ENCODE measurements at regions not wholly inside any gene's neighbourhood (a gene's known extent, or its start where the extent isn't known, plus 50 kb on each side); places are given as distances from the start of the nearest gene placed in this dataset.

DNA sequence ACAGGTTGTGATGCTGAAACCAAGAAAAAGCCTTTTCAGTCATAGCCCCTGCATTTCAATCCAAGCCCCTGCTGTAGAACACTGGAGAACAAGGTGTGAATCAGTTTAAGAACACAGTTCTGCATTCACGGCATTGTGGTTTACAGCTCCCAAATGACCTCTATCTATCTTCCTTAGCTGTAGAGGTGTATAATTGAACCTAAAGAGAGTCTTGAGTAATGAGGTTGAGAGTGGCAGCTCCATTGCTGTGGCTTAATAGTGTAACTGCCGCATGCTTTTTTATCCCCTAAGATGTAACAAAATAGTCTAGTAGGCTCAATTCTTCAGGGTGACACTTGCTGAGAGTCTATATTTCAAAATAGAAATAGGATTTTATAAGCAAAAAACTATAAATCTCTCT, 121.3 kb upstream of the EPHA4 start:
- Histone ChIP-seq H2AFZ (0 out of 2 replicates have a peak overlapping the region, but pooled peaks have one; percentile 69), H3F3A (replicated peaks; ENCODE audit: low read depth) (no peaks in the 10 kb centered on the region), H3K79me2 (replicated peaks; ENCODE audit: insufficient read depth) (no peaks in the 10 kb centered on the region), H3K27ac (ENCODE audit: low read depth) (no peak overlapping the region), H4K20me1 (replicated peaks; ENCODE audit: insufficient read depth) (no peaks in the 10 kb centered on the region), H3K27me3 (ENCODE audit: insufficient read depth) (no peaks in the 10 kb centered on the region), H3K9me2 (ENCODE audit: insufficient read depth) (0 out of 2 replicates have a peak, but pooled peaks cover 3% of the 10 kb centered on the region), H3K4me3 (no peak overlapping the region), H3K4me2 (no peak overlapping the region), H3K36me3 (ENCODE audit: insufficient read depth) (no peaks in the 10 kb centered on the region), H3K4me1 (ENCODE audit: insufficient read depth) (no peaks in the 10 kb centered on the region)
- Mint-ChIP-seq H3K36me3 (ENCODE audit: low read depth) (no peaks in the 10 kb centered on the region), H3K27ac (no peak overlapping the region), H3K4me3 (no peak overlapping the region), H3K4me1 (peaks cover 3% of the 10 kb centered on the region; the same call in 1 of the 3 replicates), H3K27me3 (ENCODE audit: insufficient read depth, low read depth, poor library complexity) (no peaks in the 10 kb centered on the region), H3K9me3 (no peaks in the 10 kb centered on the region)
- ATAC-seq, result no peak
- no peak for DNase-seq (ENCODE audit: low spot score)
- no peak for TF ChIP-seq STAT1 (IDR thresholded peaks at IDR 0.05; ENCODE audit: unreplicated experiment)
- no peak for TF ChIP-seq JUNB (IDR thresholded peaks at IDR 0.05; ENCODE audit: unreplicated experiment)
- no peak for TF ChIP-seq POLR2AphosphoS5 (IDR thresholded peaks at IDR 0.05; ENCODE audit: low read depth)
- TF ChIP-seq, protein P1, sequence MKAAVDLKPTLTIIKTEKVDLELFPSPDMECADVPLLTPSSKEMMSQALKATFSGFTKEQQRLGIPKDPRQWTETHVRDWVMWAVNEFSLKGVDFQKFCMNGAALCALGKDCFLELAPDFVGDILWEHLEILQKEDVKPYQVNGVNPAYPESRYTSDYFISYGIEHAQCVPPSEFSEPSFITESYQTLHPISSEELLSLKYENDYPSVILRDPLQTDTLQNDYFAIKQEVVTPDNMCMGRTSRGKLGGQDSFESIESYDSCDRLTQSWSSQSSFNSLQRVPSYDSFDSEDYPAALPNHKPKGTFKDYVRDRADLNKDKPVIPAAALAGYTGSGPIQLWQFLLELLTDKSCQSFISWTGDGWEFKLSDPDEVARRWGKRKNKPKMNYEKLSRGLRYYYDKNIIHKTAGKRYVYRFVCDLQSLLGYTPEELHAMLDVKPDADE (IDR thresholded peaks at IDR 0.05), result no peak

- Histone ChIP-seq H3K36me3 (ENCODE audit: insufficient read depth) (no peaks in the 10 kb centered on the region), H3F3A (replicated peaks; ENCODE audit: low read depth) (no peaks in the 10 kb centered on the region), H3K27ac (ENCODE audit: low read depth) (no peak overlapping the region), H2AFZ (no peak overlapping the region), H3K4me3 (no peak overlapping the region), H3K9me2 (ENCODE audit: insufficient read depth) (0 out of 2 replicates have a peak, but pooled peaks cover 3% of the 10 kb centered on the region), H3K4me1 (ENCODE audit: insufficient read depth) (no peaks in the 10 kb centered on the region), H3K79me2 (replicated peaks; ENCODE audit: insufficient read depth) (no peaks in the 10 kb centered on the region), H4K20me1 (replicated peaks; ENCODE audit: insufficient read depth) (no peaks in the 10 kb centered on the region), H3K4me2 (no peak overlapping the region), H3K27me3 (ENCODE audit: insufficient read depth) (no peaks in the 10 kb centered on the region)
- Mint-ChIP-seq H3K4me1 (peaks cover 3% of the 10 kb centered on the region; the same call in 1 of the 3 replicates), H3K27me3 (ENCODE audit: insufficient read depth, low read depth, poor library complexity) (no peaks in the 10 kb centered on the region), H3K4me3 (no peak overlapping the region), H3K9me3 (no peaks in the 10 kb centered on the region), H3K36me3 (ENCODE audit: low read depth) (no peaks in the 10 kb centered on the region), H3K27ac (no peak overlapping the region)
- no peak for ATAC-seq
- DNase-seq (ENCODE audit: low spot score), result no peak
- TF ChIP-seq JUNB (IDR thresholded peaks at IDR 0.05; ENCODE audit: unreplicated experiment) (no peak), POLR2AphosphoS5 (IDR thresholded peaks at IDR 0.05; ENCODE audit: low read depth) (no peak), ZNF462 (CRISPR knock-in tag; IDR thresholded peaks at IDR 0.05) (no peak), EZH2 (IDR thresholded peaks at IDR 0.05; ENCODE audit: low read depth, unreplicated experiment) (no peak), NANOG (IDR thresholded peaks at IDR 0.05; ENCODE audit: borderline replicate concordance) (no peak), ZNF331 (CRISPR knock-in tag; IDR thresholded peaks at IDR 0.05; ENCODE audit: low read depth) (no peak), EZH2phosphoT487 (IDR thresholded peaks at IDR 0.05; ENCODE audit: unreplicated experiment) (no peak)
- TF ChIP-seq, protein P2, sequence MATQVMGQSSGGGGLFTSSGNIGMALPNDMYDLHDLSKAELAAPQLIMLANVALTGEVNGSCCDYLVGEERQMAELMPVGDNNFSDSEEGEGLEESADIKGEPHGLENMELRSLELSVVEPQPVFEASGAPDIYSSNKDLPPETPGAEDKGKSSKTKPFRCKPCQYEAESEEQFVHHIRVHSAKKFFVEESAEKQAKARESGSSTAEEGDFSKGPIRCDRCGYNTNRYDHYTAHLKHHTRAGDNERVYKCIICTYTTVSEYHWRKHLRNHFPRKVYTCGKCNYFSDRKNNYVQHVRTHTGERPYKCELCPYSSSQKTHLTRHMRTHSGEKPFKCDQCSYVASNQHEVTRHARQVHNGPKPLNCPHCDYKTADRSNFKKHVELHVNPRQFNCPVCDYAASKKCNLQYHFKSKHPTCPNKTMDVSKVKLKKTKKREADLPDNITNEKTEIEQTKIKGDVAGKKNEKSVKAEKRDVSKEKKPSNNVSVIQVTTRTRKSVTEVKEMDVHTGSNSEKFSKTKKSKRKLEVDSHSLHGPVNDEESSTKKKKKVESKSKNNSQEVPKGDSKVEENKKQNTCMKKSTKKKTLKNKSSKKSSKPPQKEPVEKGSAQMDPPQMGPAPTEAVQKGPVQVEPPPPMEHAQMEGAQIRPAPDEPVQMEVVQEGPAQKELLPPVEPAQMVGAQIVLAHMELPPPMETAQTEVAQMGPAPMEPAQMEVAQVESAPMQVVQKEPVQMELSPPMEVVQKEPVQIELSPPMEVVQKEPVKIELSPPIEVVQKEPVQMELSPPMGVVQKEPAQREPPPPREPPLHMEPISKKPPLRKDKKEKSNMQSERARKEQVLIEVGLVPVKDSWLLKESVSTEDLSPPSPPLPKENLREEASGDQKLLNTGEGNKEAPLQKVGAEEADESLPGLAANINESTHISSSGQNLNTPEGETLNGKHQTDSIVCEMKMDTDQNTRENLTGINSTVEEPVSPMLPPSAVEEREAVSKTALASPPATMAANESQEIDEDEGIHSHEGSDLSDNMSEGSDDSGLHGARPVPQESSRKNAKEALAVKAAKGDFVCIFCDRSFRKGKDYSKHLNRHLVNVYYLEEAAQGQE (IDR thresholded peaks at IDR 0.05; ENCODE audit: unreplicated experiment), result no peak
- TF ChIP-seq, protein P1 (IDR thresholded peaks at IDR 0.05), result no peak
These were observed 119.5 kb upstream of the EPHA4 start for GRCh38 chr2:221691571-221691970.
